HCT116 (cell line): ENCODE measurements at regions not wholly inside any gene's neighbourhood (a gene's known extent, or its start where the extent isn't known, plus 50 kb on each side); places are given as distances from the start of the nearest gene placed in this dataset.

Experiments
- CBX3 ChIP-seq: IDR thresholded peaks from 2 replicates; pipeline ENCODE4 v1.6.1; 2012; ENCODE audit warnings: low read depth
- CEBPB ChIP-seq: IDR thresholded peaks from 2 replicates; pipeline ENCODE4 v1.6.1; 2012; ENCODE audit warnings: low read depth
- EZH2 ChIP-seq: fragments of 200-600 bp; sonication (generic); IDR thresholded peaks from 2 replicates; pipeline ENCODE4 v1.6.1; 2017; ENCODE audit warnings: antibody characterized with exemption, mixed run types
- EZH2phosphoT487 ChIP-seq: fragments of 200-600 bp; IDR thresholded peaks from 2 replicates; pipeline ENCODE4 v1.6.1; 2018; ENCODE audit warnings: antibody characterized with exemption, borderline replicate concordance
- POLR2A ChIP-seq: IDR thresholded peaks from 2 replicates; pipeline ENCODE4 v1.7.0; 2011; ENCODE audit warnings: borderline replicate concordance; ENCODE audit not compliant: insufficient read depth, insufficient read length; ENCODE audit errors: extremely low read depth
- POLR2AphosphoS5 ChIP-seq: IDR thresholded peaks from 2 replicates; pipeline ENCODE4 v1.6.1; 2011; ENCODE audit warnings: mild to moderate bottlenecking, low read depth, low read length, moderate library complexity
- RAD21 ChIP-seq: IDR thresholded peaks from 2 replicates; pipeline ENCODE4 v1.6.1; 2012; ENCODE audit warnings: low read depth, mild to moderate bottlenecking
- ZFX ChIP-seq: fragments of 450-650 bp; IDR thresholded peaks from 2 replicates; pipeline ENCODE4 v1.6.1; 2017
- TF ChIP-seq, protein P1 (sequence below), 3 experiments: fragments of 200-600 bp in 1 of 3; sonication (generic) in 1 of 3; IDR thresholded peaks in 2 of 3; conservative IDR thresholded peaks in 1 of 3; 2 replicates each; pipeline ENCODE4 v1.5.1; 2012 to 2017; ENCODE audit warnings: low read depth in 2 of 3, low read length in 2 of 3, antibody characterized with exemption in 1 of 3, borderline replicate concordance in 1 of 3, control low read depth in 1 of 3, mild to moderate bottlenecking in 1 of 3, mixed read lengths in 1 of 3, mixed run types in 1 of 3, moderate library complexity in 1 of 3; ENCODE audit not compliant: insufficient read depth in 1 of 3

DNA sequence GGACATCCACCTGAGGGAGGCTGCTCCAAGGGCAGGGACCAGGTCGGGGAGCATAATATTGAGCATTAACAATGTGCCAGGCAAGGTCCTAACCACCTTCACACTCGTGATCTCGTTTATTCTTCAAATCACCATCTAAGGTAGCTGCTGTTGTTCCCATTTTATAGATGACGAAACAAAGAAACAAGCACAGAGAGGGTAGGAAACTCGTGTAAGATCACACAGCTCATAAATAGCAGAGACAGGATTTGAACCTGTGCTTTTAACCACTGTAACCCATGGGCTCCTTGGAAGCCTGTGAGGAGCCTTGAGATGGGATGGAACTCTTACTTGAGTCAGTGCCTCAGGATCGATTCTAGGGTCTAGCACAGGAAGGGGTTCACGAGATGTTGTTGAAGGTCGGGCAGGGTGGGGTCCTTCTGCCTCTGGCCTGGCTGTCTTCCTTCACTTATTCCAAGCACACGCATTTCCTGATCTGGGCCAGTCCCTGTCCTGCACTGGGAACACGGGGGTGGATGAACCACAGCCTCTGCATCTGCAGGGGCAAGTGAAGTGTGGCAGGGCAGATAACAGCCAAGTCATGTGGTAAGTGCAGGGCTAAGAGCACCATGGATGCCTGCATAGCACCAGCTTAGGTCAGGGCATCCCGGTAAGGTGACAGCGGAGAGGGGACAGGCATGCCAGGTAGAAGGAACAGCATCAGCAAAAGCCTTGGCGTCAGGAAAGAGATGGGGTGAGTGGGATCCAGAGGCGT, 188.1 kb downstream of the MELK start:
- TF ChIP-seq POLR2AphosphoS5 (no peak), POLR2A (no peak), RAD21 (no peak), CBX3 (no peak), ZFX (no peak), EZH2phosphoT487 (no peak), EZH2 (no peak), CEBPB (no peak)
- TF ChIP-seq, protein P1, sequence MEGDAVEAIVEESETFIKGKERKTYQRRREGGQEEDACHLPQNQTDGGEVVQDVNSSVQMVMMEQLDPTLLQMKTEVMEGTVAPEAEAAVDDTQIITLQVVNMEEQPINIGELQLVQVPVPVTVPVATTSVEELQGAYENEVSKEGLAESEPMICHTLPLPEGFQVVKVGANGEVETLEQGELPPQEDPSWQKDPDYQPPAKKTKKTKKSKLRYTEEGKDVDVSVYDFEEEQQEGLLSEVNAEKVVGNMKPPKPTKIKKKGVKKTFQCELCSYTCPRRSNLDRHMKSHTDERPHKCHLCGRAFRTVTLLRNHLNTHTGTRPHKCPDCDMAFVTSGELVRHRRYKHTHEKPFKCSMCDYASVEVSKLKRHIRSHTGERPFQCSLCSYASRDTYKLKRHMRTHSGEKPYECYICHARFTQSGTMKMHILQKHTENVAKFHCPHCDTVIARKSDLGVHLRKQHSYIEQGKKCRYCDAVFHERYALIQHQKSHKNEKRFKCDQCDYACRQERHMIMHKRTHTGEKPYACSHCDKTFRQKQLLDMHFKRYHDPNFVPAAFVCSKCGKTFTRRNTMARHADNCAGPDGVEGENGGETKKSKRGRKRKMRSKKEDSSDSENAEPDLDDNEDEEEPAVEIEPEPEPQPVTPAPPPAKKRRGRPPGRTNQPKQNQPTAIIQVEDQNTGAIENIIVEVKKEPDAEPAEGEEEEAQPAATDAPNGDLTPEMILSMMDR (IDR thresholded peaks at IDR 0.05 in 2 of 3, conservative IDR thresholded peaks at IDR 0.05 in 1 of 3; ENCODE audit: borderline replicate concordance in 1 of 3, insufficient read depth in 1 of 3, low read depth in 2 of 3, low read length in 2 of 3) = no peak
